T-cell (primary cell): ENCODE measurements at regions not wholly inside any gene's neighbourhood (a gene's known extent, or its start where the extent isn't known, plus 50 kb on each side); places are given as distances from the start of the nearest gene placed in this dataset.
A peak's percentile ranks its signal among the peaks of the same experiment; 100 is the strongest.
"Not testable (repeated sequence)": the region's sequence is repeated elsewhere in the genome, so short reads cannot be mapped to it uniquely, and the experiment has no call there.

Source experiments
- ATAC-seq, 4 experiments: fragments of 200-7000 bp in 3 of 4; fragments of 150-1000 bp in 1 of 4; cut with Tn5 transposase; replicated peaks in 1 of 4; 1 replicate in 3 of 4; 2 replicates in 1 of 4; pipeline ENCODE4 v1.10.0; 2021; ENCODE audit warnings: moderate library complexity in 3 of 4, mild to moderate bottlenecking in 2 of 4, moderate number of reproducible peaks in 1 of 4
- CTCF ChIA-PET, 2 donors: fragments of 300-600 bp; sonication (Branson Sonifier 250); formaldehyde crosslinking; loops; one replicate each; lab custom pipeline; 2022; ENCODE audit warnings: antibody characterized with exemption in 2 of 2; lab: Charles Lee
- POLR2A ChIA-PET, 2 donors: fragments of 300-600 bp; sonication (Branson Sonifier 250); formaldehyde crosslinking; loops; one replicate each; lab custom pipeline; 2022; ENCODE audit warnings: antibody characterized with exemption in 2 of 2; lab: Charles Lee
- DNase-seq, 35 experiments: peaks; one replicate each; pipeline versions ENCODE4 v3.0.0 to v3.0.0-alpha.2; 2013 to 2023
- H3K27ac ChIP-seq: one replicate; pipeline ENCODE4 v1.5.1; 2013; ENCODE audit warnings: low read length
- H3K27me3 ChIP-seq, 2 experiments: replicated peaks in 1 of 2; 1 replicate in 1 of 2; 2 replicates in 1 of 2; pipeline versions ENCODE4 v1.6.1 to v1.7.0; 2013; ENCODE audit warnings: low read length in 1 of 2, mixed read lengths in 1 of 2; ENCODE audit not compliant: control insufficient read depth in 2 of 2, insufficient read depth in 2 of 2; ENCODE audit errors: extremely low read depth in 1 of 2
- H3K36me3 ChIP-seq, 2 donors: 1 replicate in 1 of 2; 2 replicates in 1 of 2; pipeline versions ENCODE4 v1.6.1 to v1.7.0; 2013; ENCODE audit warnings: low read length in 1 of 2; ENCODE audit not compliant: control insufficient read depth in 2 of 2, insufficient read depth in 1 of 2; ENCODE audit errors: extremely low read depth in 1 of 2
- H3K4me1 ChIP-seq, 2 experiments: 1 replicate in 1 of 2; 2 replicates in 1 of 2; pipeline versions ENCODE4 v1.6.1 to v1.7.0; 2013; ENCODE audit warnings: low read length in 2 of 2, mixed read lengths in 1 of 2; ENCODE audit not compliant: insufficient read depth in 2 of 2, control insufficient read depth in 1 of 2; ENCODE audit errors: extremely low read depth in 1 of 2
- H3K4me3 ChIP-seq, 2 donors: 1 replicate in 1 of 2; 2 replicates in 1 of 2; pipeline versions ENCODE4 v1.5.1 to v1.7.0; 2013; ENCODE audit warnings: mild to moderate bottlenecking in 2 of 2, low read length in 1 of 2, moderate library complexity in 1 of 2; ENCODE audit not compliant: control insufficient read depth in 1 of 2; ENCODE audit errors: extremely low read depth in 1 of 2
- H3K9me3 ChIP-seq: 2 replicates; pipeline ENCODE4 v1.7.0; 2013
- H3K27ac Mint-ChIP-seq, 2 donors: one replicate each; pipeline ENCODE4 v1.8.0; 2020 to 2021; ENCODE audit warnings: mild to moderate bottlenecking in 2 of 2, mixed read lengths in 2 of 2
- H3K27me3 Mint-ChIP-seq, 2 donors: one replicate each; pipeline ENCODE4 v1.8.0; 2021 to 2022; ENCODE audit warnings: mixed read lengths in 2 of 2
- H3K36me3 Mint-ChIP-seq: one replicate; pipeline ENCODE4 v1.8.0; 2021; ENCODE audit warnings: mixed read lengths
- H3K4me1 Mint-ChIP-seq, 3 donors: one replicate each; pipeline ENCODE4 v1.8.0; 2020 to 2022; ENCODE audit warnings: mixed read lengths in 3 of 3, mild to moderate bottlenecking in 1 of 3
- H3K4me3 Mint-ChIP-seq, 3 donors: one replicate each; pipeline ENCODE4 v1.8.0; 2020 to 2022; ENCODE audit warnings: mild to moderate bottlenecking in 3 of 3, mixed read lengths in 3 of 3, moderate library complexity in 3 of 3
- H3K9me3 Mint-ChIP-seq, 3 donors: one replicate each; pipeline ENCODE4 v1.8.0; 2020 to 2022; ENCODE audit warnings: mixed read lengths in 3 of 3
- WGBS: methylation state at CpG from one replicate; pipeline ENCODE4 v1.1.5; 2013; ENCODE audit warnings: missing lambda C conversion rate; ENCODE audit not compliant: insufficient coverage; 5-methylcytosine and 5-hydroxymethylcytosine counted together

DNA sequence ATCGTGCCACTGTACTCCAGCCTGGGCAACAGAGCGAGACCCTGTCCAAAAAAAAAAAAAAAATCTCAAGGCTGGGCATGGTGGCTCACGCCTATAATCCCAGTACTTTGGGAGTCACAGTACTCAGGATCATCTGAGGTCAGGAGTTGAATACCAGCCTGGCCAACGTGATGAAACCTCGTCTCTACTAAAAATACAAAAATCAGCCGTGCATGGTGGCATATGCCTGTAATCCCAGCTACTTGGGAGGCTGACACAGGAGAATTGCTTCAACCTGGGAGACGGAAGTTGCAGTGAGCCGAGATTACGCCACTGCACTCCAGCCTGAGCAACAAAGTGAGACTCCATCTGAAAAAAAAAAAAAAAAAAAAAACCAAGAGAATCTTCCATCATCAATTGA is 165.1 kb upstream of the EEA1 start:
- H3K9me3 Mint-ChIP-seq, H3K27ac Mint-ChIP-seq, POLR2A ChIA-PET, H3K27ac ChIP-seq, H3K4me3 Mint-ChIP-seq, H3K4me1 ChIP-seq, DNase-seq, ATAC-seq, H3K4me3 ChIP-seq, H3K36me3 Mint-ChIP-seq, H3K27me3 Mint-ChIP-seq, H3K9me3 ChIP-seq, H3K27me3 ChIP-seq, H3K36me3 ChIP-seq: not testable (repeated sequence)
- CTCF ChIA-PET: interaction anchor here in 1 of 2 donors (1.2 kb wide), 1 partner anchor 12 kb away, joined by 3 read pairs; no protein-coding TSS in a partner anchor
- WGBS: 88% methylated on average over 6 of the region's 9 CpGs
- peaks cover 11 to 13% (median 13%) of the 10 kb centered on the region in 3 donors for H3K4me1 Mint-ChIP-seq

GRCh38 chr12:93094988-93095737 is 166.1 kb upstream of the EEA1 start:
- POLR2A ChIA-PET: no interaction called here
- H3K36me3 Mint-ChIP-seq: no peaks in the 10 kb centered on the region
- Histone ChIP-seq H3K4me1 (peaks cover 0 to 4% of the 10 kb centered on the region in 2 experiments), H3K9me3 (no peaks in the 10 kb centered on the region), H3K4me3 (no peak overlapping the region), H3K27me3 (no peaks in the 10 kb centered on the region), H3K27ac (no peak overlapping the region), H3K36me3 (no peaks in the 10 kb centered on the region)
- H3K4me1 Mint-ChIP-seq: peaks cover 8 to 9% (median 9%) of the 10 kb centered on the region in 3 donors
- no peak overlapping the region for H3K4me3 Mint-ChIP-seq
- H3K9me3 Mint-ChIP-seq: no peaks in the 10 kb centered on the region
- DNase-seq (peak in 1 of 35 experiments; percentile 1), ATAC-seq (no peak)
- no peaks in the 10 kb centered on the region for H3K27me3 Mint-ChIP-seq
- no peak overlapping the region for H3K27ac Mint-ChIP-seq
- WGBS: 27% methylated on average over 3 of the region's 7 CpGs
- CTCF ChIA-PET: interaction anchor here (0.7 to 1.2 kb wide), 4 partner anchors 11 to 331 kb away, joined by 3 to 6 read pairs (median 4); no protein-coding TSS in a partner anchor

GRCh38 chr12:93097417-93097816 is 168.3 kb upstream of the EEA1 start:
- no peak overlapping the region for H3K4me3 ChIP-seq
- Mint-ChIP-seq H3K9me3 (no peaks in the 10 kb centered on the region), H3K36me3 (no peaks in the 10 kb centered on the region), H3K4me1 (peaks cover 6 to 7% (median 7%) of the 10 kb centered on the region in 3 donors), H3K27ac (no peak overlapping the region), H3K27me3 (no peaks in the 10 kb centered on the region), H3K4me3 (no peak overlapping the region)
- no peaks in the 10 kb centered on the region for H3K27me3 ChIP-seq
- no peak for ATAC-seq
- peaks cover 0 to 4% of the 10 kb centered on the region in 2 experiments for H3K4me1 ChIP-seq
- H3K9me3 ChIP-seq: no peaks in the 10 kb centered on the region
- no peak for DNase-seq
- no peaks in the 10 kb centered on the region for H3K36me3 ChIP-seq
- POLR2A ChIA-PET: no interaction called here
- CTCF ChIA-PET: interaction anchor here (0.5 to 2.6 kb wide), 15 partner anchors 10 to 1005 kb away, joined by 3 to 16 read pairs (median 4); partner anchors contain the start of gene EEA1 (in 1 of the 2)
- H3K27ac ChIP-seq: no peak overlapping the region

DNA sequence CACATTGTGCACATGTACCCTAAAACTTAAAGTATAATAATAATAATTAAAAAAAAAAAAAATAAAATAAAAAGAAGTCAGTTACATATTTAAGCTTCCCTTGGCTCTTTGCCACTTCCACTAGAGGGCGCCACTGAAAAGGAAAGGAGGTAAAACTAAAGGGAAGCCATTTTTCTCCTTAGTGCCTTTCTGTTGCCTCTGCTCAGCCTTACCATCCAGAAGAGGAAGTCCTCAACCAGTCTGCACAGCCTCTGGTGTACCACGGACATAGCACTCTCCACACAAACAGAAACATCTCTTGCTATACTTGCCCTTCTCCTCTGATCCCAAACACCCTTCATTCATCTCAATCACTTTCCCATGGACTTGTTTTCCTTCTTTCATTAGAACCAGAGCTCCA is 169.0 kb upstream of the EEA1 start:
- no peaks in the 10 kb centered on the region for H3K36me3 Mint-ChIP-seq
- ChIA-PET CTCF (interaction anchor here (0.5 to 2.6 kb wide), 20 partner anchors 9 to 1004 kb away, joined by 3 to 16 read pairs (median 4); partner anchors contain the start of gene EEA1 (in 1 of the 2)), POLR2A (no interaction called here)
- Histone ChIP-seq H3K36me3 (no peaks in the 10 kb centered on the region), H3K27ac (no peak overlapping the region), H3K27me3 (no peaks in the 10 kb centered on the region), H3K4me3 (no peak overlapping the region), H3K4me1 (peaks cover 0 to 4% of the 10 kb centered on the region in 2 experiments), H3K9me3 (no peaks in the 10 kb centered on the region)
- WGBS: 40% methylated on average over 1 of the region's 2 CpGs
- ATAC-seq (peak; percentile 45 to 83 (median 48)), DNase-seq (peak; percentile 26 to 82 (median 60))
- H3K27ac Mint-ChIP-seq: no peak overlapping the region
- no peaks in the 10 kb centered on the region for H3K9me3 Mint-ChIP-seq
- H3K4me3 Mint-ChIP-seq: no peak overlapping the region
- H3K4me1 Mint-ChIP-seq: peaks cover 6 to 7% (median 7%) of the 10 kb centered on the region in 3 donors
- no peaks in the 10 kb centered on the region for H3K27me3 Mint-ChIP-seq

DNA sequence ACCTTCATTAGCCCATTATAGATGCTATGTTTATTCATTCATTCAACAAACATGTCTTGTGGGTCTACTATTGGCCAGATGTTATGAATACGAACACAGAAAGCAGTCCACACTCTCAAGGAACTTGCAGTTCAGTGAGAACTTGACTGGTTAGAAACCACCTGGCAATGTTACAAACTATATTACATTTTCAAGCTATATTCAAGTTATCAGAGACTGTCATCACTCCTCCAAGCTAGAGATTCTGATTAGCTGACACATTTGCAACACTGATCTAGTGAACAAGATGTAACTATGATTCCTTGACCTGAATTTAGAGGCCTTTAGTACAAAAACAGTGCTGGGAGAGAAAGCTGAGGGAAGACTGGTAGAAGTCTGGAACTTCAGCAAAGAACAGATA is 170.7 kb upstream of the EEA1 start:
- ChIA-PET POLR2A (no interaction called here), CTCF (no interaction called here)
- DNase-seq (no peak), ATAC-seq (no peak)
- Histone ChIP-seq H3K27me3 (no peaks in the 10 kb centered on the region), H3K36me3 (no peaks in the 10 kb centered on the region), H3K9me3 (no peaks in the 10 kb centered on the region), H3K4me3 (no peak overlapping the region), H3K27ac (no peak overlapping the region), H3K4me1 (peaks cover 0 to 4% of the 10 kb centered on the region in 2 experiments)
- Mint-ChIP-seq H3K27ac (no peak overlapping the region), H3K27me3 (no peaks in the 10 kb centered on the region), H3K4me1 (peaks cover 6 to 7% (median 7%) of the 10 kb centered on the region in 3 donors), H3K4me3 (no peak overlapping the region), H3K9me3 (no peaks in the 10 kb centered on the region), H3K36me3 (no peaks in the 10 kb centered on the region)
- 71% methylated on average over 1 of the region's 1 CpG for WGBS

GRCh38 chr12:93100610-93101009 is 171.5 kb upstream of the EEA1 start:
- Histone ChIP-seq H3K9me3 (no peaks in the 10 kb centered on the region), H3K27ac (no peak overlapping the region), H3K4me3 (no peak overlapping the region), H3K4me1 (peaks cover 0 to 4% of the 10 kb centered on the region in 2 experiments), H3K36me3 (no peaks in the 10 kb centered on the region), H3K27me3 (no peaks in the 10 kb centered on the region)
- no CpG with 5 or more reads among the region's 4 CpGs for WGBS
- Mint-ChIP-seq H3K4me3 (no peak overlapping the region), H3K27ac (no peak overlapping the region), H3K36me3 (no peaks in the 10 kb centered on the region), H3K27me3 (no peaks in the 10 kb centered on the region), H3K9me3 (no peaks in the 10 kb centered on the region), H3K4me1 (peaks cover 4 to 7% (median 6%) of the 10 kb centered on the region in 3 donors)
- ChIA-PET CTCF (interaction anchor here in 1 of 2 donors (0.6 to 1.0 kb wide), 2 partner anchors 20 to 325 kb away, joined by 3 to 6 read pairs; no protein-coding TSS in a partner anchor), POLR2A (no interaction called here)
- ATAC-seq (no peak), DNase-seq (no peak)
